Hepatocyte (in vitro differentiated cells): ENCODE measurements at regions not wholly inside any gene's neighbourhood (a gene's known extent, or its start where the extent isn't known, plus 50 kb on each side); places are given as distances from the start of the nearest gene placed in this dataset.

ENCODE experiments used
- DNase-seq: peaks from one replicate; pipeline ENCODE4 v3.0.0-alpha.2; 2016; ENCODE audit warnings: low spot score
- H2AFZ ChIP-seq: fragments of 200-600 bp; sonication (generic); 2 replicates; pipeline ENCODE4 v1.6.0; 2016; ENCODE audit warnings: antibody characterized with exemption, mild to moderate bottlenecking
- H3K27ac ChIP-seq: fragments of 200-600 bp; sonication (generic); 2 replicates; pipeline ENCODE4 v1.5.1; 2016; ENCODE audit warnings: mild to moderate bottlenecking
- H3K27me3 ChIP-seq: fragments of 200-600 bp; sonication (generic); 2 replicates; pipeline ENCODE4 v1.6.1; 2016
- H3K36me3 ChIP-seq: fragments of 200-600 bp; sonication (generic); replicated peaks from 2 replicates; pipeline ENCODE4 v1.5.1; 2016; ENCODE audit warnings: low read depth; ENCODE audit not compliant: insufficient read depth
- H3K4me1 ChIP-seq: fragments of 200-600 bp; sonication (generic); 2 replicates; pipeline ENCODE4 v1.5.1; 2016; ENCODE audit warnings: mild to moderate bottlenecking, moderate library complexity; ENCODE audit not compliant: insufficient read depth
- H3K4me2 ChIP-seq: fragments of 200-600 bp; sonication (generic); 2 replicates; pipeline ENCODE4 v1.6.0; 2016
- H3K4me3 ChIP-seq: fragments of 200-600 bp; sonication (generic); 2 replicates; pipeline ENCODE4 v1.5.1; 2016; ENCODE audit warnings: mild to moderate bottlenecking
- H3K79me2 ChIP-seq: fragments of 200-600 bp; sonication (generic); 2 replicates; pipeline ENCODE4 v1.6.0; 2017; ENCODE audit warnings: mild to moderate bottlenecking
- H3K9me2 ChIP-seq: fragments of 200-600 bp; sonication (generic); replicated peaks from 2 replicates; pipeline ENCODE4 v1.6.0; 2017; ENCODE audit warnings: mild to moderate bottlenecking; ENCODE audit not compliant: insufficient read depth
- H3K9me3 ChIP-seq: fragments of 200-600 bp; sonication (generic); 2 replicates; pipeline ENCODE4 v1.5.1; 2016; ENCODE audit warnings: low read depth, mild to moderate bottlenecking
- H4K20me1 ChIP-seq: fragments of 200-600 bp; sonication (generic); 2 replicates; pipeline ENCODE4 v1.6.0; 2016; ENCODE audit warnings: mild to moderate bottlenecking; ENCODE audit not compliant: insufficient read depth, poor library complexity, severe bottlenecking
- CTCF ChIP-seq: fragments of 200-600 bp; sonication (generic); IDR thresholded peaks from 2 replicates; pipeline ENCODE4 v1.5.1; 2016; ENCODE audit warnings: antibody characterized with exemption, mild to moderate bottlenecking; ENCODE audit not compliant: poor library complexity
- EZH2 ChIP-seq: fragments of 200-600 bp; sonication (generic); IDR thresholded peaks from 2 replicates; pipeline ENCODE4 v1.6.1; 2016; ENCODE audit warnings: antibody characterized with exemption, mild to moderate bottlenecking, borderline replicate concordance
- EZH2phosphoT487 ChIP-seq: fragments of 200-600 bp; sonication (generic); IDR thresholded peaks from one replicate; pipeline ENCODE4 v1.6.1; 2018; ENCODE audit warnings: antibody characterized with exemption, mild to moderate bottlenecking, low read depth, moderate library complexity; ENCODE audit not compliant: unreplicated experiment, severe bottlenecking
- WGBS: methylation state at CpG from one replicate; pipeline ENCODE4 v1.1.6; 2016; ENCODE audit warnings: low lambda C conversion rate; ENCODE audit errors: missing lambda C conversion rate; 5-methylcytosine and 5-hydroxymethylcytosine counted together

GRCh38 chr6:18328540-18328939, 58.6 kb upstream of the RNF144B start:
- no peaks in the 10 kb centered on the region for H3K27me3 ChIP-seq
- H3K36me3 ChIP-seq = no peaks in the 10 kb centered on the region
- no peaks in the 10 kb centered on the region for H3K79me2 ChIP-seq
- H3K4me2 ChIP-seq = no peak overlapping the region
- no peak for DNase-seq
- no peaks in the 10 kb centered on the region for H3K9me3 ChIP-seq
- H2AFZ ChIP-seq = no peak overlapping the region
- H4K20me1 ChIP-seq = no peaks in the 10 kb centered on the region
- H3K4me1 ChIP-seq = no peaks in the 10 kb centered on the region
- H3K9me2 ChIP-seq = no peaks in the 10 kb centered on the region
- H3K4me3 ChIP-seq = no peak overlapping the region
- WGBS = 68% methylated on average over 3 of the region's 3 CpGs
- H3K27ac ChIP-seq = no peak overlapping the region
- no peak for TF ChIP-seq EZH2phosphoT487
- TF ChIP-seq EZH2 = no peak
- no peak for TF ChIP-seq CTCF

- Histone ChIP-seq H3K79me2 (no peaks in the 10 kb centered on the region), H3K4me1 (no peaks in the 10 kb centered on the region)
- DNase-seq = no peak
Measured at GRCh38 chr6:18328070-18328469, 59.1 kb upstream of the RNF144B start.

GRCh38 chr6:18327626-18328025, 59.5 kb upstream of the RNF144B start:
- no peak for DNase-seq
- Histone ChIP-seq H3K4me2 (no peak overlapping the region), H3K27ac (no peak overlapping the region), H3K9me2 (no peaks in the 10 kb centered on the region), H3K27me3 (no peaks in the 10 kb centered on the region), H3K4me3 (no peak overlapping the region), H2AFZ (no peak overlapping the region), H3K4me1 (no peaks in the 10 kb centered on the region), H3K79me2 (no peaks in the 10 kb centered on the region), H4K20me1 (no peaks in the 10 kb centered on the region), H3K36me3 (no peaks in the 10 kb centered on the region), H3K9me3 (no peaks in the 10 kb centered on the region)
- 74% methylated on average over 5 of the region's 5 CpGs for WGBS
- no peak for TF ChIP-seq CTCF
- TF ChIP-seq EZH2phosphoT487 = no peak
- no peak for TF ChIP-seq EZH2

More at GRCh38 chr6:18328070-18328469, 59.1 kb upstream of the RNF144B start:
- Histone ChIP-seq H3K36me3 (no peaks in the 10 kb centered on the region), H3K27me3 (no peaks in the 10 kb centered on the region), H3K9me2 (no peaks in the 10 kb centered on the region), H3K4me3 (no peak overlapping the region), H2AFZ (no peak overlapping the region), H4K20me1 (no peaks in the 10 kb centered on the region), H3K27ac (no peak overlapping the region), H3K4me2 (no peak overlapping the region), H3K9me3 (no peaks in the 10 kb centered on the region)
- WGBS = 83% methylated on average over 2 of the region's 2 CpGs
- TF ChIP-seq EZH2 (no peak), EZH2phosphoT487 (no peak), CTCF (no peak)

- H3K36me3 ChIP-seq = no peaks in the 10 kb centered on the region
- no peaks in the 10 kb centered on the region for H4K20me1 ChIP-seq
- WGBS = 81% methylated on average over 6 of the region's 6 CpGs
- H3K4me2 ChIP-seq = no peak overlapping the region
- no peaks in the 10 kb centered on the region for H3K4me1 ChIP-seq
- no peaks in the 10 kb centered on the region for H3K79me2 ChIP-seq
- no peak for DNase-seq
- no peaks in the 10 kb centered on the region for H3K9me3 ChIP-seq
- H2AFZ ChIP-seq = no peak overlapping the region
- no peak overlapping the region for H3K27ac ChIP-seq
- no peaks in the 10 kb centered on the region for H3K9me2 ChIP-seq
- H3K27me3 ChIP-seq = no peaks in the 10 kb centered on the region
- no peak overlapping the region for H3K4me3 ChIP-seq
- TF ChIP-seq CTCF (no peak), EZH2phosphoT487 (no peak), EZH2 (no peak)
Measured at GRCh38 chr6:18326980-18327379, 60.2 kb upstream of the RNF144B start.
